ENCODE measurements at regions not wholly inside any gene's neighbourhood (a gene's known extent, or its start where the extent isn't known, plus 50 kb on each side); places are given as distances from the start of the nearest gene placed in this dataset.
"Not testable (repeated sequence)": the region's sequence is repeated elsewhere in the genome, so short reads cannot be mapped to it uniquely, and the experiment has no call there.

- TF ChIP-seq POLR2AphosphoS5 (IDR thresholded peaks at IDR 0.05; ENCODE audit: low read depth) (no peak), CTCF (conservative IDR thresholded peaks at IDR 0.05; ENCODE audit: low read depth in 2 of 2) (no peak), STAT1 (IDR thresholded peaks at IDR 0.05; ENCODE audit: unreplicated experiment) (no peak), ETS1 (IDR thresholded peaks at IDR 0.05) (no peak), ZNF331 (CRISPR knock-in tag; IDR thresholded peaks at IDR 0.05; ENCODE audit: low read depth) (no peak), REST (IDR thresholded peaks at IDR 0.05; ENCODE audit: unreplicated experiment) (no peak), CREB1 (CRISPR knock-in tag; IDR thresholded peaks at IDR 0.05; ENCODE audit: low read depth) (no peak), EZH2 (IDR thresholded peaks at IDR 0.05; ENCODE audit: low read depth, unreplicated experiment) (no peak)
Measured at GRCh38 chr14:71454513-71455332, 477.5 kb upstream of the RGS6 start (continued).

GRCh38 chr14:71460091-71460490, 472.1 kb upstream of the RGS6 start:
- Histone ChIP-seq H3K27me3 (ENCODE audit: insufficient read depth) (no peaks in the 10 kb centered on the region), H3K4me2 (no peak overlapping the region), H3K27ac (ENCODE audit: low read depth) (no peak overlapping the region), H3K36me3 (ENCODE audit: insufficient read depth) (no peaks in the 10 kb centered on the region), H3K9me2 (ENCODE audit: insufficient read depth) (0 out of 2 replicates have a peak, but pooled peaks cover 3% of the 10 kb centered on the region), H4K20me1 (replicated peaks; ENCODE audit: insufficient read depth) (no peaks in the 10 kb centered on the region), H3K79me2 (replicated peaks; ENCODE audit: insufficient read depth) (peaks cover 45% of the 10 kb centered on the region), H3K4me3 (no peak overlapping the region), H3F3A (replicated peaks; ENCODE audit: low read depth) (no peaks in the 10 kb centered on the region), H3K4me1 (ENCODE audit: insufficient read depth) (no peaks in the 10 kb centered on the region), H2AFZ (no peak overlapping the region)
- TF ChIP-seq CREB1 (CRISPR knock-in tag; IDR thresholded peaks at IDR 0.05; ENCODE audit: low read depth) (no peak), NANOG (IDR thresholded peaks at IDR 0.05; ENCODE audit: borderline replicate concordance) (no peak), STAT1 (IDR thresholded peaks at IDR 0.05; ENCODE audit: unreplicated experiment) (no peak), REST (IDR thresholded peaks at IDR 0.05; ENCODE audit: unreplicated experiment) (no peak), EZH2 (IDR thresholded peaks at IDR 0.05; ENCODE audit: low read depth, unreplicated experiment) (no peak)
- ATAC-seq (no peak), DNase-seq (ENCODE audit: low spot score) (no peak)
- no peak overlapping the region for H3K4me3 Mint-ChIP-seq
- no peak overlapping the region for H3K27ac Mint-ChIP-seq
- H3K4me1 Mint-ChIP-seq: peaks cover 2% of the 10 kb centered on the region; the same call in 2 of the 3 replicates
- no peaks in the 10 kb centered on the region for H3K27me3 Mint-ChIP-seq (ENCODE audit: insufficient read depth, low read depth, poor library complexity)
- peaks cover 42% of the 10 kb centered on the region for H3K36me3 Mint-ChIP-seq (ENCODE audit: low read depth)
- peaks cover 18% of the 10 kb centered on the region for H3K9me3 Mint-ChIP-seq

GRCh38 chr14:71461617-71462016, 470.6 kb upstream of the RGS6 start:
- DNase-seq (ENCODE audit: low spot score); H3K27ac ChIP-seq (ENCODE audit: low read depth); H3K4me2 ChIP-seq; H3K4me1 Mint-ChIP-seq; H3K4me1 ChIP-seq (ENCODE audit: insufficient read depth); H4K20me1 ChIP-seq (replicated peaks; ENCODE audit: insufficient read depth); H2AFZ ChIP-seq; H3K4me3 ChIP-seq; H3K27ac Mint-ChIP-seq; H3K9me2 ChIP-seq (ENCODE audit: insufficient read depth); H3F3A ChIP-seq (replicated peaks; ENCODE audit: low read depth); H3K36me3 ChIP-seq (ENCODE audit: insufficient read depth); H3K27me3 Mint-ChIP-seq (ENCODE audit: insufficient read depth, low read depth, poor library complexity); ATAC-seq; H3K27me3 ChIP-seq (ENCODE audit: insufficient read depth); H3K4me3 Mint-ChIP-seq: not testable (repeated sequence)
- H3K79me2 ChIP-seq (replicated peaks; ENCODE audit: insufficient read depth): peaks cover 30% of the 10 kb centered on the region
- peaks cover 42% of the 10 kb centered on the region for H3K36me3 Mint-ChIP-seq (ENCODE audit: low read depth)
- peaks cover 18% of the 10 kb centered on the region for H3K9me3 Mint-ChIP-seq

Data from GM23338 (cell line).